ENCODE measurements at regions not wholly inside any gene's neighbourhood (a gene's known extent, or its start where the extent isn't known, plus 50 kb on each side); places are given as distances from the start of the nearest gene placed in this dataset.

DNA sequence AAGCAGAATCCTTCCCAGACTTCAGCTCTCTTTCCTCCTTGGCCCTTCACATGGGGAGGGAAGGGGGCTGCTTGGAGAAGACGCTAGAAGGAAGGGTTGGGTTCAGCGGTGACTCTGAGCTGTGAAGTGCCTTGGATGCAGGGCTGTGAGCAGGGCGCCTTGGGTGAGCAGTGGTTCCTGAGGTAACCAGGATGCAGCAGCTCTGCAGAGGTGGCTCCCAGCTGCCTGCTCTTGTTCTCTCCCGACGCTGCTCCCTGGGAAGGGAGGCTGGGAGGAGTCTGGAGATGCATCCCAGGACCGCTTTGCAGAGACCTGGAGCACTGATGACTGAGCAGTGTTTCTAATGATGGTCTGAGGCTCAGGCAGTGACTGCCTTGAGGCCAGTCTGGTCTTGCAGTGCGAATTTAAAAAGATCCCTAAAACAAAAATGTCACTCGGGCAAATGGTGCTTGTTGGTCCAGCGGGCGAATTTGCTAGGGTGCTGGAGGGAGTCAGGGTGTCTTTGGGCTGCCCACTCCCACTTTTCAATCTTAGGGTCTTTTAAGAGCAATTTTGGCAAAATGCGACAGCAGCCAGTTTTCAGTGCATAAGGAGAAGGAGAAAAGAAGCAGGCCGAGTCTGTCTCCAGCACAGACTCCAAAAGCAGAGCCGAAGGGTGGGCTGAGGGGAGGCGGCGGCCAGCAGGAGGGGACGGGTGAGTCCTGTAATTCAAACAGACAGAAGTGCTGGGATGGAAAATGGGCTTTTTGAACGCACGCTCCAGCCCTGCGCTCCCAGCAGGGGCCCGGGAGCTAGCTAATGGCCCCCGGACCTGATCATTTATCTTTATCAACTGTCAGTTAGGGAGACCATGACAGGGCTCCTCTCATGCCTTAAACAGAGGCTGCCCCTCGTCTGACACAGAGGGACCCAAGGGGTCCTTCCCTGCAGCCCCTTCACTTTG is 191.2 kb upstream of the SHH start:
- H3K36me3 ChIP-seq = no peaks in the 10 kb centered on the region
- intact Hi-C loops (cut with DNase I) = no loop called here
- TF ChIP-seq POLR2A (IDR thresholded peaks at IDR 0.05) (no peak), EP300 (IDR thresholded peaks at IDR 0.05) (no peak)
- TF ChIP-seq, protein P1, sequence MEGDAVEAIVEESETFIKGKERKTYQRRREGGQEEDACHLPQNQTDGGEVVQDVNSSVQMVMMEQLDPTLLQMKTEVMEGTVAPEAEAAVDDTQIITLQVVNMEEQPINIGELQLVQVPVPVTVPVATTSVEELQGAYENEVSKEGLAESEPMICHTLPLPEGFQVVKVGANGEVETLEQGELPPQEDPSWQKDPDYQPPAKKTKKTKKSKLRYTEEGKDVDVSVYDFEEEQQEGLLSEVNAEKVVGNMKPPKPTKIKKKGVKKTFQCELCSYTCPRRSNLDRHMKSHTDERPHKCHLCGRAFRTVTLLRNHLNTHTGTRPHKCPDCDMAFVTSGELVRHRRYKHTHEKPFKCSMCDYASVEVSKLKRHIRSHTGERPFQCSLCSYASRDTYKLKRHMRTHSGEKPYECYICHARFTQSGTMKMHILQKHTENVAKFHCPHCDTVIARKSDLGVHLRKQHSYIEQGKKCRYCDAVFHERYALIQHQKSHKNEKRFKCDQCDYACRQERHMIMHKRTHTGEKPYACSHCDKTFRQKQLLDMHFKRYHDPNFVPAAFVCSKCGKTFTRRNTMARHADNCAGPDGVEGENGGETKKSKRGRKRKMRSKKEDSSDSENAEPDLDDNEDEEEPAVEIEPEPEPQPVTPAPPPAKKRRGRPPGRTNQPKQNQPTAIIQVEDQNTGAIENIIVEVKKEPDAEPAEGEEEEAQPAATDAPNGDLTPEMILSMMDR (IDR thresholded peaks at IDR 0.05) = no peak
- no peaks in the 10 kb centered on the region for H3K4me1 ChIP-seq (ENCODE audit: insufficient read depth)
- no peaks in the 10 kb centered on the region for H3K9me3 ChIP-seq
- no peaks in the 10 kb centered on the region for H3K27me3 ChIP-seq
- no peak for DNase-seq
- WGBS, 3 donors = 69 to 74% (median 69%) methylated on average over 22 of the region's 22 CpGs
- no peak overlapping the region for H3K4me3 ChIP-seq
- H3K27ac ChIP-seq = no peak overlapping the region

DNA sequence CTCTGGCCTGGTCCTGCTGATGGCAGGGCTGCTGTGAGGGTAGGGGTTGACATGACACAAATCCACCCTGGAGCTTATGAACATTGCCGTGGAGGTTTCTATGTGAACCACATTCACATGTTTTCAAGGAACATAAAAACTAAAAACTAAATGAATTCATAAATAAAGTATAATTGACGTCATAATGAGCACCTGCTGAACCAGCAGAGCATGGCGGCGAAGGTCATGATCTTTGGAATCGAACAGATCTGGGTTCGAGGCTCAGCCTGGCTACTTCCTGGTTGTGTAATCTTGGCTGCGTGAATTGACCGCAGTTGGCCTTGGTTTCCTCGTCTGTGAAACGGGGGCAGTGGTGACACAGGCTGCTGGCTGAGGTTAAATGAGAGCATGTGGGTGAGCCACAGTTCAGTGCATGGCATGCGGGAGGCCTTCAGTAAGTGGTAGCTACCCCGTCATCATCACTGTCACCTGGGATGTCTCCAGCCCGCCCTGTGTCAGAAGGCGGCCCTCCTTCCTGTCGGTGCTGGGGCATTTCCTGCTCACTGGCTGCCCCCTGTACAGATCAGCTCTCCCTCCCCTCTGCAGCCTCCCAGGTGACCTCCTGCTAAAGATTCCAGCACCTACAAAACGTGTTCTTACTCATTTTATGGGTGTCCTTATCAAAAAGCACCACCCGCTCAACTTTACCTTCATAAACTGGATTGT is 190.3 kb upstream of the SHH start:
- Histone ChIP-seq H3K4me3 (no peak overlapping the region), H3K27ac (no peak overlapping the region), H3K27me3 (no peaks in the 10 kb centered on the region), H3K9me3 (no peaks in the 10 kb centered on the region), H3K36me3 (no peaks in the 10 kb centered on the region), H3K4me1 (ENCODE audit: insufficient read depth) (no peaks in the 10 kb centered on the region)
- TF ChIP-seq POLR2A (IDR thresholded peaks at IDR 0.05) = no peak
- TF ChIP-seq, protein P1 (IDR thresholded peaks at IDR 0.05) = no peak
- intact Hi-C loops (cut with DNase I) = no loop called here
- DNase-seq = no peak
- 77 to 81% (median 79%) methylated on average over 17 of the region's 17 CpGs for WGBS, 3 donors

DNA sequence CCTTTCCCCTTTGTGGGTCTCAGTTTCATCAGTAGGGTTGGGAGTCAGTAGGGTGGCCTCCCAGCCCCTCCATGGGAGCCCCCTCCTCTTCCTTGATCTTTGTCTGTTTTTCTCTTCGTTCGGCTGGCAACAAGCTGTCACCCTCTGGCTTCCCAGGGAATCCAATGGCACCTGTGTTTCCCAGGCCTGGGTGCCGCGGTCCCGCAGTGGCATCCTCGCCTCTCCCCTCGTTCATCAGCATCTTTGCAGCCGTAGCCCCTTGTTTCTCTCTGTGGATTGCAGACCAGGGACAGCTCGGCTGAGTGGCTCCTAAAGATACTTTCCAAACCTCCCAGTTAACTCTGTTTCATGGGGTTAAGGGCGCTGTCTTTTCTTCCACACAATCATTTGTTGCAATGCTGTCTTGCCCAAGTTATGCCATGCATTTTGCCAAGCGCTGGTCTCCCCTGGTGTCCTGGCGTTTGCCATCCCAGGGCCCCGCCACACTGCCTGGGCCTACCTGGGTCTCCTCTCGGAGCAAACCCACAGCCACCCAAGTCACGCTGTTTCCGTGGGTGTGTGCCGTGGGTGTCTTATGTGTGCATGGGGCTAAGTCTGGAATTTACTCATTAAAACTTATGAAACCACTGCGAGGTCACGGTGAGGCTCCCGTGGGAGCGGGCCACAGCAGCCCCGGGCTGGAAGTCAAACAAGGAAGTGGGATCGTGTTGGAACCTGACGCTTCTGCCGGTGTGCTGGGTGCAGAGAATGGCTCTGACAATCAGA is 189.4 kb upstream of the SHH start:
- Histone ChIP-seq H3K4me1 (ENCODE audit: insufficient read depth) (no peaks in the 10 kb centered on the region), H3K27me3 (no peaks in the 10 kb centered on the region), H3K36me3 (no peaks in the 10 kb centered on the region), H3K27ac (no peak overlapping the region), H3K9me3 (no peaks in the 10 kb centered on the region), H3K4me3 (no peak overlapping the region)
- WGBS, 3 donors = 89 to 90% (median 89%) methylated on average over 25 of the region's 25 CpGs
- no peak for TF ChIP-seq POLR2A (IDR thresholded peaks at IDR 0.05)
- no peak for TF ChIP-seq EP300 (IDR thresholded peaks at IDR 0.05)
- TF ChIP-seq, protein P1 (IDR thresholded peaks at IDR 0.05) = no peak
- DNase-seq = no peak
- intact Hi-C loops (cut with DNase I) = no loop called here

DNA sequence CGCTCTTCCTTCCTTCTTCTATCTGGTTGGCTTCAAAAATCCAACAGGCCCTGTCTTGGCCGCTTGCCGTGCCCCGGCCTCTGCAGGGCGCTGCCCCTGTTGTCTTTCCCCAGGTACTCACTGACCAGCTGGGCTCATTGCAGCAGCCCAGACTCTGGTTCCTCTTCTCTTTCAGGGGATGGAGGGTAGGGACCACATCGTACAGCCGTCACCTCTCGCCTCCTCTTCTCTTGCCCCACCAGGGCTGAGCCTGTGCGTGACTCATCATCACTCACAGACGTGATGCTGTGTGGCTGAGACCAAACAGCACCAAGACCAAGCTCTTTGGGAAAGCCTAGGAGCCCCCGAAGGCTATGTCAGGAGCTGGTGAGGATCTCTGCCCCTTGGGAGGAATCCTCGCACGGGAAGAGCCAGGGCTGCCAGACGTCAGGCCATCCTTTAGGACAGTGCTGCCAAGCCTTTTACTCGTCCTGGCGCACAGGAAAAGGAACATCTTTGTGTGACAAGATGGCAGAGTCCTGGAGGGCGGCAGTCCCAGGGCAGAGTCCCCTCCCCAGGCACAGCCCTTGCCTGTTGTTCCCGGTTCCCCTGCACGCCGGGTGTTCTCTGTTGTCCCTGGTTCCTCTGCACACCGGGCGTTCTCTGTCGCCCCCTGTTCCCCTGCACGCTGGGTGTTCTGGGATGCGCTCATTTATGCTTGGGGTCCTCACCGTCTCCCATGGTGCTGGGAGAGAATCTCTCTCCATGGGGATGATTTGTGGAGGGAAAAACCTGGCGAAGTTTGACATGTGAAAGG is 188.5 kb upstream of the SHH start:
- Histone ChIP-seq H3K27ac (no peak overlapping the region), H3K4me1 (ENCODE audit: insufficient read depth) (no peaks in the 10 kb centered on the region), H3K9me3 (no peaks in the 10 kb centered on the region), H3K27me3 (no peaks in the 10 kb centered on the region), H3K4me3 (no peak overlapping the region), H3K36me3 (no peaks in the 10 kb centered on the region)
- intact Hi-C loops (cut with DNase I) = no loop called here
- 85 to 88% (median 87%) methylated on average over 27 of the region's 27 CpGs for WGBS, 3 donors
- DNase-seq = peak in 1 of 5 donors; percentile 26
- TF ChIP-seq, protein P1 (IDR thresholded peaks at IDR 0.05) = no peak
- TF ChIP-seq EP300 (IDR thresholded peaks at IDR 0.05) (no peak), POLR2A (IDR thresholded peaks at IDR 0.05) (no peak)

Measured in ovary (tissue), 7 donors.